ENCODE measurements at regions not wholly inside any gene's neighbourhood (a gene's known extent, or its start where the extent isn't known, plus 50 kb on each side); places are given as distances from the start of the nearest gene placed in this dataset.

- TF ChIP-seq CTCF (IDR thresholded peaks at IDR 0.05), result no peak
- TF ChIP-seq POLR2A (IDR thresholded peaks at IDR 0.05), result no peak
Observed at GRCh38 chr13:48906200-48906599, 69.5 kb upstream of the FNDC3A start.

Data from right lobe of liver (tissue), 4 donors.